ENCODE measurements at regions not wholly inside any gene's neighbourhood (a gene's known extent, or its start where the extent isn't known, plus 50 kb on each side); places are given as distances from the start of the nearest gene placed in this dataset.
"Not testable (repeated sequence)": the region's sequence is repeated elsewhere in the genome, so short reads cannot be mapped to it uniquely, and the experiment has no call there.

GRCh38 chr2:16415861-16416260 lies 249.8 kb downstream of the CYRIA start:
- not testable (repeated sequence) for H3K4me3 ChIP-seq (ENCODE audit: low read depth, low read length)

GRCh38 chr2:16413947-16414346 lies 251.7 kb downstream of the CYRIA start:
- no peak overlapping the region for H3K4me3 ChIP-seq (ENCODE audit: low read depth, low read length)

- no peak overlapping the region for H3K4me3 ChIP-seq (ENCODE audit: low read depth, low read length)
These were observed 252.3 kb downstream of the CYRIA start for GRCh38 chr2:16413285-16413684.

- H3K4me3 ChIP-seq (ENCODE audit: low read depth, low read length) = no peak overlapping the region
These were observed 253.2 kb downstream of the CYRIA start for GRCh38 chr2:16412321-16413030.

- no peak overlapping the region for H3K4me3 ChIP-seq (ENCODE audit: low read depth, low read length)
These were observed 253.8 kb downstream of the CYRIA start for GRCh38 chr2:16411788-16412187.

- no peak overlapping the region for H3K4me3 ChIP-seq (ENCODE audit: low read depth, low read length)
These were observed 255.8 kb downstream of the CYRIA start for GRCh38 chr2:16409849-16410248.

GRCh38 chr2:16409006-16409390 lies 256.6 kb downstream of the CYRIA start:
- H3K4me3 ChIP-seq (ENCODE audit: low read depth, low read length) = no peak overlapping the region

GRCh38 chr2:16408331-16409005 lies 257.2 kb downstream of the CYRIA start:
- no peak overlapping the region for H3K4me3 ChIP-seq (ENCODE audit: low read depth, low read length)

GRCh38 chr2:16407358-16407757 lies 258.3 kb downstream of the CYRIA start:
- H3K4me3 ChIP-seq (ENCODE audit: low read depth, low read length) = no peak overlapping the region

GRCh38 chr2:16406496-16407289 lies 258.9 kb downstream of the CYRIA start:
- H3K4me3 ChIP-seq (ENCODE audit: low read depth, low read length) = no peak overlapping the region

GRCh38 chr2:16405551-16405950 lies 260.1 kb downstream of the CYRIA start:
- no peak overlapping the region for H3K4me3 ChIP-seq (ENCODE audit: low read depth, low read length)

GRCh38 chr2:16404551-16405300 lies 260.9 kb downstream of the CYRIA start:
- no peak overlapping the region for H3K4me3 ChIP-seq (ENCODE audit: low read depth, low read length)

GRCh38 chr2:16404146-16404545 lies 261.5 kb downstream of the CYRIA start:
- no peak overlapping the region for H3K4me3 ChIP-seq (ENCODE audit: low read depth, low read length)

GRCh38 chr2:16402891-16403290 lies 262.7 kb downstream of the CYRIA start:
- H3K4me3 ChIP-seq (ENCODE audit: low read depth, low read length) = no peak overlapping the region

GRCh38 chr2:16401761-16402300 lies 263.8 kb downstream of the CYRIA start:
- no peak overlapping the region for H3K4me3 ChIP-seq (ENCODE audit: low read depth, low read length)

- H3K4me3 ChIP-seq (ENCODE audit: low read depth, low read length) = no peak overlapping the region
These were observed 265.5 kb downstream of the CYRIA start for GRCh38 chr2:16400127-16400623.

- H3K4me3 ChIP-seq (ENCODE audit: low read depth, low read length) = no peak overlapping the region
These were observed 267.1 kb downstream of the CYRIA start for GRCh38 chr2:16398486-16399043.

- H3K4me3 ChIP-seq (ENCODE audit: low read depth, low read length) = no peak overlapping the region
These were observed 267.8 kb downstream of the CYRIA start for GRCh38 chr2:16397681-16398475.

- no peak overlapping the region for H3K4me3 ChIP-seq (ENCODE audit: low read depth, low read length)
These were observed 268.6 kb downstream of the CYRIA start for GRCh38 chr2:16396986-16397385.

- H3K4me3 ChIP-seq (ENCODE audit: low read depth, low read length) = no peak overlapping the region
These were observed 269.5 kb downstream of the CYRIA start for GRCh38 chr2:16396171-16396570.

Data from iPS-11a (cell line).